Adrenal gland (tissue), 5 donors: ENCODE measurements at regions not wholly inside any gene's neighbourhood (a gene's known extent, or its start where the extent isn't known, plus 50 kb on each side); places are given as distances from the start of the nearest gene placed in this dataset.

Experiments used
- POLR2A ChIP-seq, 2 donors: fragments of 450-650 bp; IDR thresholded peaks; one replicate each; pipeline ENCODE4 v1.6.1; 2017; ENCODE audit warnings: antibody characterized with exemption in 2 of 2, mild to moderate bottlenecking in 2 of 2, moderate library complexity in 1 of 2
- TF ChIP-seq, protein P1 (sequence below), 6 experiments: fragments of 450-650 bp in 4 of 6; fragments of 200-600 bp in 2 of 6; sonication (generic) in 1 of 6; IDR thresholded peaks; 1 replicate in 5 of 6; 2 replicates in 1 of 6; pipeline versions ENCODE4 v1.5.1 to v1.8.0; 2016 to 2021; ENCODE audit warnings: antibody characterized with exemption in 6 of 6, mild to moderate bottlenecking in 2 of 6, moderate library complexity in 1 of 6
- donor health status: DM: no; HTN: no; CAD: no.

DNA sequence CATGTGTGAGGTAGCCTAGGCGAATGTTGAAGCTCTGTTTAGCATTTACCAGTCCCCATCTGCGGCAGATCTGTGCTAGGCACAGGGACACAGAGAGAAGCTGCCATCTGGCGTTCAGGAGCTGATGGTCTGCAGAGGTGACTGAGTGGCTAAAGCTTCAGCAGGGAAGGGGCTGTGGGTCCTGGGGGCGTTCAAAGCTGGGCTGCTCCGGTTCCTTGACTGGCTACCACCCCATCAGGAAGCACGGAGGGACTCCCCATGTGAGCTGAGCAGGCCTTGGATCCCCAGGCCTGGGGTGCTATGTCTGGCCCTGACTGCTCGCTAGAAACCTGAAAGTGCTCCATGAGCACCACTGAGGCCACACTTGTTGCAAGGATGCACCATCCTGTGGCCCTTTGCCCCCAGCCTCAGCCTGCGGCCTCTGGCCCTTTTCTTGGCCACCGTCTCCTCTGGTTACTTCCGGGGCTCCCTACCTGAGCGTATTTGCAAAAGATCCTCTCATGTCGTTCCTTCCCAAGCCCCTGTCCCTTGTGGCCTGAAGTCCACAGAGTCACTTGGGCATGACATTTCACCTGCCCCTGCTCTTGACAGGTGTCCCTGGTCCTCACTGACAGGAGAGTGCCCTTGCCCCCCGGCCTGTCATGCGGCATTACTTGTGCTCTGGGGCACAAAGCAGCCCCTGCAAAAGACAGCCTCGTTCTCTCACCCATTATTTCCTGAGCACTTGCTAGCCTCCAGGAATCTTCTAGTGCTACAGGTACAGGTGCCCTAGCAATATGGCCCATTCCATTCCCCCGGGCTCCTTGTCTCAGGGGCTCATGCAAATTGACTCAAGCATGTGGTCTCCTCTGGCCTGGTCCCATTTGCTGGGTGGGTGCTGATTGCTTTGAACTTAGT is 108.1 kb downstream of the GLRX3 start:
- TF ChIP-seq, protein P1, sequence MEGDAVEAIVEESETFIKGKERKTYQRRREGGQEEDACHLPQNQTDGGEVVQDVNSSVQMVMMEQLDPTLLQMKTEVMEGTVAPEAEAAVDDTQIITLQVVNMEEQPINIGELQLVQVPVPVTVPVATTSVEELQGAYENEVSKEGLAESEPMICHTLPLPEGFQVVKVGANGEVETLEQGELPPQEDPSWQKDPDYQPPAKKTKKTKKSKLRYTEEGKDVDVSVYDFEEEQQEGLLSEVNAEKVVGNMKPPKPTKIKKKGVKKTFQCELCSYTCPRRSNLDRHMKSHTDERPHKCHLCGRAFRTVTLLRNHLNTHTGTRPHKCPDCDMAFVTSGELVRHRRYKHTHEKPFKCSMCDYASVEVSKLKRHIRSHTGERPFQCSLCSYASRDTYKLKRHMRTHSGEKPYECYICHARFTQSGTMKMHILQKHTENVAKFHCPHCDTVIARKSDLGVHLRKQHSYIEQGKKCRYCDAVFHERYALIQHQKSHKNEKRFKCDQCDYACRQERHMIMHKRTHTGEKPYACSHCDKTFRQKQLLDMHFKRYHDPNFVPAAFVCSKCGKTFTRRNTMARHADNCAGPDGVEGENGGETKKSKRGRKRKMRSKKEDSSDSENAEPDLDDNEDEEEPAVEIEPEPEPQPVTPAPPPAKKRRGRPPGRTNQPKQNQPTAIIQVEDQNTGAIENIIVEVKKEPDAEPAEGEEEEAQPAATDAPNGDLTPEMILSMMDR (IDR thresholded peaks at IDR 0.05) = no peak
- no peak for TF ChIP-seq POLR2A (IDR thresholded peaks at IDR 0.05)
